ENCODE measurements at regions not wholly inside any gene's neighbourhood (a gene's known extent, or its start where the extent isn't known, plus 50 kb on each side); places are given as distances from the start of the nearest gene placed in this dataset.

DNA sequence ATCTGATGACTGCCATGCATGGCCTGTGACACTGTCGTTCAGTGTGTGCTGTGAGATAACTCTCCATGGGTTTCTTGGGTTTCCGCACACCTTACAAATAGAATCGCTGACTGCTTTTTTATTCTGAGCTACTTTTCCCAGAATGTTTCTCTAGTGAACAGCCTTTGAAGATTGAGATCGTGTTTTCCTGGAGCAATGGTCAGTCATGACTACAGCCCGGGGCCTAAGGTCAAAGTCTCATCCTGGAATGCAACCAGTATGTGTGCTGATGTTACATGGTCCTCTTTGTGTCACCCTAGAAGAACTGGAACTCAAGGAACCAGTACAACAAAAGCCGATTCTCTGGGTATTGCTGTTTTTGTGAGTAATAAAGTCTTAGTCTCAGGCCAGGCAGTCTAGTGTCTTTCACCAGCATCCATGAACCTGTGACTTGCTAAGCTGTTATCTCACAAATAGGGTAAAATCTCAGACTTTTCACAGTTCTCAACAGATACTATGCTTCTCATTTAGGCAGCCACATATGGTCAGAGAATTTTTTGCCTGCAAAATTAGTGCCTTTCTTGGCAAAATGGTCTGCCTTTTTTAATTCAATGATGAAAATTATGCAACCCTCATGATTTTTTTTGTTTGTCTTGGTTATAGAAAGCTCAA, 124.9 kb upstream of the PIEZO2 start:
- TF ChIP-seq JUND (IDR thresholded peaks at IDR 0.05; ENCODE audit: low read depth): no peak
- in situ Hi-C loops (cut with HindIII; ENCODE audit: low pct_unique_long_range_greater_than_20kb, low sequenced_read_pairs): no loop called here
- no peak for DNase-seq (ENCODE audit: low read depth in 1 of 2, low spot score in 1 of 2)

DNA sequence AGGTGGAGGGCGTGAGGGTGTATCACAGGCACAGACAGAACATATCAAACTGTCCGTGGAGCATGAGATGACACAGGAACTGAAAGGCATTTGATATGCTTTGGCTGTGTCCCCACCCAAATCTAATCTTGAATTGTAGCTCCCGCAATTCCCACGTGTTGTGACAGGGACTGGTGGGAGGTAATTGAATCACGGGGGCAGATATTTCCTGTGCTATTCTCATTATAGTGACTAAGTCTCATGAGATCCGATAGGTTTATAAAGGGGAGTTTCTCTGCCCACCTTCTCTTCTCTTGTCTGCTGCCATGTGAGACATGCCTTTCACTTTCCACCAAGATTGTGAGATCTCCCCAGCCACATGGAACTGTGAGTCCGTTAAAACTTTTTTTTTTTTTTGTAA, 123.1 kb upstream of the PIEZO2 start:
- no peak for TF ChIP-seq JUND (IDR thresholded peaks at IDR 0.05; ENCODE audit: low read depth)
- in situ Hi-C loops (cut with HindIII; ENCODE audit: low pct_unique_long_range_greater_than_20kb, low sequenced_read_pairs): no loop called here
- no peak for DNase-seq (ENCODE audit: low read depth in 1 of 2, low spot score in 1 of 2)

DNA sequence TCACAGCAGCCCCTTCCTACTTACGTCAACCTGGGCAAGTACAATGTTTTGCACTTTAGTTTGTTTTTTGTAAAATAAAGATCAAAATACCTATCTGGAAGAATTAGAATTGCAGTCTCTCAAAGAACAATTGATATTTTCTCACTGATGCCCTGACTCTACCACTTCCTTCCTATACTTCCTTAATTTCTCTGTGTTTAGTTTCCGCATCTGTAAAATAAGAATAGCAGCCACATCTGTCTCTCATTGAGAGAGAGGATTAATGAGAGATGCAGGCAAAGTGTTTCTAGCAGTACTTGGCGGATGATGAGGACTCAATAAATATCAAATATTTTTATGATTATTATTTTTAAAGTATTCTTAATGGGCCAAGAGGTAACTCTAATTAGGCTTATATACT, 122.6 kb upstream of the PIEZO2 start:
- no peak for DNase-seq (ENCODE audit: low read depth in 1 of 2, low spot score in 1 of 2)
- in situ Hi-C loops (cut with HindIII; ENCODE audit: low pct_unique_long_range_greater_than_20kb, low sequenced_read_pairs): no loop called here
- no peak for TF ChIP-seq JUND (IDR thresholded peaks at IDR 0.05; ENCODE audit: low read depth)

DNA sequence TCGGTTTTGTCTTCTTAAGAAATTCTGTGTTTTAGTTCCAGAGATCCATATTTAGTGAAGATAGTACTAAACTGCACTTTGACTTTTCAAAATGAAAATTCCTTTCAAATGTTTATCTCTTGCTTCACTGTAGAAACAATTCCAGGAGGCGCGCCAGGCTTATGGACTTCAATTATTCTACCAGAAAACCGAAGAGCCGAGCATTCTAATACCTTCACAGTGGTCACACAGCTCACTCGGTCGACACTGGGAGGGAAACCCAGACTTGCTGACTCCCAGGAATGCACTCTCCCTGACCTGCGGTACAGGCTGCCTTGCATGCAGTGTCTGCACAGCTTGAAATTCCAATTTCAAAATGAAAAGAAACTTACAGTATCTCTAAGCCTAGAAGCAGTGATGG, 119.9 kb upstream of the PIEZO2 start:
- DNase-seq (ENCODE audit: low read depth in 1 of 2, low spot score in 1 of 2): no peak
- TF ChIP-seq JUND (IDR thresholded peaks at IDR 0.05; ENCODE audit: low read depth): no peak
- in situ Hi-C loops (cut with HindIII; ENCODE audit: low pct_unique_long_range_greater_than_20kb, low sequenced_read_pairs): no loop called here

DNA sequence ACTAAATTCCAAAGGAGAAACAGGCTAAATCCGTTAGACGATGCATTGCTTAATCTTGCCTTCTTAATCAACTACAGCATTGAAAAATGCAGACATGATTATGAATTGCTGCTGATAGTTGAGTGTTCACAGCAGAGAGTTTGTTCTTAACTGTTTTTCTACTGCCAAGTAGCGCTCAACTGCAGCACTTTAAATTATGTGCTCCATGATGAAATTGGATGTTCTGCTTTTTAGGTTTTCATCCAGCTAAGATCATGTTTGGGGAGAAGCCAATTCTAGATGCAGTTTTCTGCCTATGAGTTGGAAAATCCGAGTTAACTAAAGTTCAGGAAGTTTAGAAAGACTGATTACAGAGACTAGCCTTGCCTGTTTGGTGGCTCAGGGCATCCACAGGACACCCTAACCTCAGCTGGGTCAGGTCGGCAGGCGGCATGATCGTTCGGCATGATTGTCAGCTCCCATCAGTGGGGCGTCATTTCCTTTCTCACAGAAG, 119.4 kb upstream of the PIEZO2 start:
- no peak for TF ChIP-seq JUND (IDR thresholded peaks at IDR 0.05; ENCODE audit: low read depth)
- in situ Hi-C loops (cut with HindIII; ENCODE audit: low pct_unique_long_range_greater_than_20kb, low sequenced_read_pairs): no loop called here
- no peak for DNase-seq (ENCODE audit: low read depth in 1 of 2, low spot score in 1 of 2)

DNA sequence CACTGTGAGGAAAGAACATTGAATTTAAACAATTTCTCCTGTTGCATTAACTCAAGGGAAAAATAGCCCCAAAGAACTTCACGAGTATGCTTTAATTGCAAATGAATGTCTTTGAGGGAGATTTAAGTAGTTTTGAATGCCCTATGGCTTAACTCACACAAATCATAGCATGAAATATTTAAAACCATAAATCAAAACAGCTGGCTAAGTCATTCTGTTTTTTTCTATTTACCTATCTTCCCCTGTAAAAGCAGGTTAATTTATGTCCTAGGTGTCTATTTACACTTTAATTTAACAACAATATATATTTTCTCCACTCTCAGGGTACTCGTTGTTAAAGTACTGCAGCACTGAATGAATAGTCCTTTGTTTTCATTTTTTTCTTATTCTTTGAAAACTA, 118.8 kb upstream of the PIEZO2 start:
- in situ Hi-C loops (cut with HindIII; ENCODE audit: low pct_unique_long_range_greater_than_20kb, low sequenced_read_pairs): no loop called here
- no peak for TF ChIP-seq JUND (IDR thresholded peaks at IDR 0.05; ENCODE audit: low read depth)
- no peak for DNase-seq (ENCODE audit: low read depth in 1 of 2, low spot score in 1 of 2)

DNA sequence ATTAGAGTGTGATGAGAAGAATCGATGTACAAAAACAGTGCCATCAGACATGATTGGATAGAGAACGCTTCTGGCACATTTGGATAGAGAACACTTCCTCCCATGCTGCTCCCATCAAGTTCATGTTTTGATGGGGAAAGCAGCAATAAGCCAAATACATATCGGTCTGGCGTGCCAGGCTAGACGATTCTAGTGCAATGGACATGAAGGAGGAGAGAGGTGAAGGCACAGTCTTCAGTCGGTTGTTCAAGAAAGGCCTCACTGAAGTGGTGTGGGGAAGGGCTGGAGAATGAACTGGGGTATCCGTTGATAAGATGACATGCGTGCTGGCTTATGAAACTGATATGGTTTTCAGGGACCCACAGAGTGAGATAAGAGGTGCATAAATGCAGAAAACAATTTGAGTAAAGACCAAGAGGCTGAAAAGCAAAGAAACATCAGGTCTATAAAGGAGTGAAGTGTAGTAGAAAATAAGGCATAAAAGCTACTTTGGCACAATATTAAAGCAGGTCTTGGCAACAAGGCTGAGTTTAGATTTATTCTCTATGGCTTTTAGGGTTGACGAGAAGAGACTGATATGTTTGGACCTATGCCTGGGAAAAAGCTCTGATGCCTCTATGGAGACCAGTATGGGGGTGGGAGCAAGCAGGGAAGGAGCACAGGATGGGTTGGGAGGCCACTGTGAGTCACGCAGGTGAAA, 117.6 kb upstream of the PIEZO2 start:
- TF ChIP-seq JUND (IDR thresholded peaks at IDR 0.05; ENCODE audit: low read depth): no peak
- in situ Hi-C loops (cut with HindIII; ENCODE audit: low pct_unique_long_range_greater_than_20kb, low sequenced_read_pairs): no loop called here
- DNase-seq (ENCODE audit: low read depth in 1 of 2, low spot score in 1 of 2): no peak

DNA sequence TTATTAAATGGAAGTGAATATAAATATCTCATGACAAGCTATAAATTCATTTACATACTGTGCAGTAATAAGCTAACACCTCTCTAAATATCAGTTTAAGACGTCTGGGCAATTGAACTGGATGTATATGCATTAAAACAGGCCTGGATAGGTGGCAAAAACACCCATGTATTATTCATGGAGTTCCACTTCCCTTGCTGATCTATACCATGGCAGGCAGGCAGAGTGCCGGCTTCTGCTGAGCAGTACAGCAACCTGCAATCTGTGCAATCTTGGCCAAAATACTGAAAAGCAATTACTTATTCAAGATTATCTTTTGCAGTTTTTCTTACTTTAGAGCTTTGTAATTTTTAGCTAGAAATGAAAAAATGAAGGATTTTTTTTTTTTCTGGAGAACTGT, 112.1 kb upstream of the PIEZO2 start:
- TF ChIP-seq JUND (IDR thresholded peaks at IDR 0.05; ENCODE audit: low read depth): no peak
- no peak for DNase-seq (ENCODE audit: low read depth in 1 of 2, low spot score in 1 of 2)
- in situ Hi-C loops (cut with HindIII; ENCODE audit: low pct_unique_long_range_greater_than_20kb, low sequenced_read_pairs): no loop called here

DNA sequence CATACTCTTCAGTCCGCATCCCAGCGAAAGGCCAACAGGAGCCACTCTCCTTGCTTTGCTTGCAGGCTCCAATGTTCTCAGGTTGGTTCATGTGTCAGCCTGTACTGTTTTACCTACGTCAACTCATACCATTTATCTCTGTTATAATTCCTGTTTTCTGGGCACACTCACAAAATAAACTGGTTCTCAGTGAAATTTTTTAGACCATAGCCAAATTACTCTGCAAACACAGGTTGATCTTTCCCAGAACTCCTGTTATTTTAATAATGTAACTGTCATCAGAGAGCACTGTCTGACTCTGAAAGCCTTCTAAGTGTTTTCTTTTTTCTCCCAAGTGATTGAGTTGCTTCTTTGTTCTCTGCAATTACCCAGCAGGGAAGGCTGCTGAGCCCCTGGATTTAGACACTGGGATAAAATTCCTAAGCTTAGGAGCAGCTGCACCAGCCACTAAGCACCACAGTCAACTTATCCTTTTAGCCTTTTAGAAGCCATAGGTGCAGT, 111.6 kb upstream of the PIEZO2 start:
- TF ChIP-seq JUND (IDR thresholded peaks at IDR 0.05; ENCODE audit: low read depth): no peak
- no peak for DNase-seq (ENCODE audit: low read depth in 1 of 2, low spot score in 1 of 2)
- in situ Hi-C loops (cut with HindIII; ENCODE audit: low pct_unique_long_range_greater_than_20kb, low sequenced_read_pairs): no loop called here

DNA sequence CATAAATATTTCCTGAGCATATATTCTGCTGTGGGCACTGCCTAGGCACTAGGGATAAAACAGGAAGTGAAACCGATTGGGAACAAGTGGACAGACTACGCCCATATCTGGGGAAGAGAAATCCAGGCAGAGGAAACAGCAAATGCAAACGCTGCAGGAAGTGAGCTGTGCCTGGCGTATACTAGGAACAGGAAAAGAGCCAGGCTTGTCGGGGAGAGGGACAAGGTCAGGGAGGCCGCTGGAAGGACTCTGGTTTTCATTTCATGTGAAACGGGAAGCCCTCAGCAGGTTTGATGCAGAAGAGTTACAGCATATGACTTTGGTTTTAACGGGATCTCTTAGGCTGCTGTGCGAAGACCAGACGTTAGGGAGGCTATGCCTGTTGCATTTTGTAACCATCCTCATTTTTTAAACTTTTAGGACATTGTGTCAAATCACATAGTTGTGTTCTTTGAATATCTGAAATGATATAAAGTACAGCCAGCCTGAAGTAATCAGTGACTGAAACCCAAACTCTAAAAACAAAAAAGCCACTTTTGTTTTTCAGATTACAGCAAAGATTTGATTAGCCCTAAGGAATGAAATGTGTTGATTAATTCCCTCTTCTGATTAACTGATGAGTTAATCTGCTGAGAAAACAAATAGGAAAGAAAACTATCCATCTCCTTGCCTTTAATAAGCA, 110.2 kb upstream of the PIEZO2 start:
- peak in 1 of 2 experiments; percentile 17 for DNase-seq (ENCODE audit: low read depth in 1 of 2, low spot score in 1 of 2)
- in situ Hi-C loops (cut with HindIII; ENCODE audit: low pct_unique_long_range_greater_than_20kb, low sequenced_read_pairs): no loop called here
- no peak for TF ChIP-seq JUND (IDR thresholded peaks at IDR 0.05; ENCODE audit: low read depth)

DNA sequence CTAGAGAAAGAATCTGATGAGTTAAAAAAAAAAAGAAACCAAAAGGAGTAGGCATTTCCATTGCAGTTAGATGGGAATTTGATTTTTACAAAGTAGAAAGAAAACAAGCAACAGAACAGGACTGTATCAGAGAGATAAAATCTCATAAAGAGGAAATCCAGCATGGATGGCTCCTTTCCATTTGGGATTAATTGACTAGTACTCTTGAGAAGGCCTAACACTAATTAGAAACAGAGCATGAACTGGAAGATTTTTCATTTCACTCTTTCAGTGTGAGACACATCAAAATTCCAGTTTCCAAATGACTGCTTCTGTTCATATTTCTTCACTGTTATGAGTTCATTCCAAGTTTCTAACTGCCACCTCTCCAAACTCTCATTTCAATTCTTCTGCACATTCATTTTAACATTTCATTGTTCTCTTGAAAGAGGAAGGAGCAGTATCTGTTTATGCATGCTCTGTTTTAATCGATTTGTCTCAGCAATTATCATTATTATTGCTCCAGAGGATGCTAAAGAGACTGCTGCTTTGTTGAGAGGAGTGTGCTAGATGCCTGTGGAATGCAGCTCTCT, 108.8 kb upstream of the PIEZO2 start:
- in situ Hi-C loops (cut with HindIII; ENCODE audit: low pct_unique_long_range_greater_than_20kb, low sequenced_read_pairs): no loop called here
- DNase-seq (ENCODE audit: low read depth in 1 of 2, low spot score in 1 of 2): no peak
- no peak for TF ChIP-seq JUND (IDR thresholded peaks at IDR 0.05; ENCODE audit: low read depth)

DNA sequence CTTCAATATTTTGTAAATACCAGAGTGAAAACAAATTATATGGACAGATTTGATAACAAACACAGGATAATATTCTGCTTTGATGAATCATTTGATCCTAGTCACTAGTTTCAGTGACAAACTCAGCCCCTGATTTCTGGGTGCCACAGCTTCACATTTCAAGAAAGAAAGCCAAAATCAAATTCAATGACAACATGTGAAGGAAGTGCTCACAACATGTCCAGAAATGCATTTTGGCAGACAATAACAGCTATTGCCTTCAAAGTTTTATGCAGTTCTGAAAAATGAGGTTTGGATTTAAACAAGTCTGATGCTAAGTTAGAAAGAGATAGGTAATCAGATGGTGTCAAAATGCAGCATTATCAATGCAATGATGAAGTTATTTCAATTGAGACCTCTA, 106.9 kb upstream of the PIEZO2 start:
- in situ Hi-C loops (cut with HindIII; ENCODE audit: low pct_unique_long_range_greater_than_20kb, low sequenced_read_pairs): no loop called here
- no peak for DNase-seq (ENCODE audit: low read depth in 1 of 2, low spot score in 1 of 2)
- TF ChIP-seq JUND (IDR thresholded peaks at IDR 0.05; ENCODE audit: low read depth): no peak

DNA sequence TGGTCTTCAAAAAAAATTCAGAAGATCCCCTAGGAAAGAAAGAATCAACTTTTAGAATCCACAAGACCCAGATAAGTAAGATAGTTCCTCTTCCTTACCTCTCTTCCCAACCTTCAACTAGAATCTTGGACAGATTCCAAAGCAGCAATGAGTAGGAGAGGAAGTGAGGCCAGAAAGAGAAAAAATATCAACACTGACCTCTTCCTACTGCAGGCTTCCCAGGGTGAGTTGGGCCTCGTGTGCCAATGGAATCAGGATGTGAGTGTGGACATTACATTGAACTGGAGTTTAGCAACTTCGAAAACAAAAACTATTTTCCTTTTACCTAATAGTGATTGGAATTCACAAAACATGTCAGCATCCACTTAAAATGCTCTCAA, 102.5 kb upstream of the PIEZO2 start:
- no peak for DNase-seq (ENCODE audit: low read depth in 1 of 2, low spot score in 1 of 2)
- TF ChIP-seq JUND (IDR thresholded peaks at IDR 0.05; ENCODE audit: low read depth): no peak
- in situ Hi-C loops (cut with HindIII; ENCODE audit: low pct_unique_long_range_greater_than_20kb, low sequenced_read_pairs): no loop called here

Data from T47D (cell line).